WTC11 (cell line): ENCODE measurements at regions not wholly inside any gene's neighbourhood (a gene's known extent, or its start where the extent isn't known, plus 50 kb on each side); places are given as distances from the start of the nearest gene placed in this dataset.

ENCODE experiments used
- AR ChIP-seq: fragments of 250-450 bp; sonication (Bioruptor Pico); IDR thresholded peaks from 2 replicates; pipeline ENCODE4 v1.9.0; 2021; ENCODE audit warnings: mild to moderate bottlenecking
- CREB1 ChIP-seq: sonication (generic); formaldehyde crosslinking; IDR thresholded peaks from 2 replicates; pipeline ENCODE4 v1.8.0; 2023; ENCODE audit warnings: mild to moderate bottlenecking, missing genetic modification reagents
- CREM ChIP-seq: sonication (generic); formaldehyde crosslinking; IDR thresholded peaks from 2 replicates; pipeline ENCODE4 v1.8.1; 2022; ENCODE audit warnings: mild to moderate bottlenecking, missing genetic modification reagents, moderate library complexity
- E2F1 ChIP-seq: sonication (generic); formaldehyde crosslinking; IDR thresholded peaks from 2 replicates; pipeline ENCODE4 v1.8.0; 2022; ENCODE audit warnings: mild to moderate bottlenecking, missing genetic modification reagents
- E2F4 ChIP-seq: sonication (generic); formaldehyde crosslinking; IDR thresholded peaks from 2 replicates; pipeline ENCODE4 v1.8.1; 2022; ENCODE audit warnings: low read depth, mild to moderate bottlenecking, moderate library complexity, missing genetic modification reagents, borderline replicate concordance
- FOXK1 ChIP-seq: sonication (generic); formaldehyde crosslinking; IDR thresholded peaks from 2 replicates; pipeline ENCODE4 v1.8.0; 2022; ENCODE audit warnings: mild to moderate bottlenecking, moderate library complexity, missing genetic modification reagents
- FOXP4 ChIP-seq: sonication (generic); formaldehyde crosslinking; IDR thresholded peaks from 2 replicates; pipeline ENCODE4 v1.8.0; 2022; ENCODE audit warnings: mild to moderate bottlenecking, missing genetic modification reagents
- IRF2 ChIP-seq: sonication (generic); formaldehyde crosslinking; IDR thresholded peaks from 2 replicates; pipeline ENCODE4 v1.8.0; 2022; ENCODE audit warnings: low read depth, missing genetic modification reagents, borderline replicate concordance
- JAZF1 ChIP-seq: fragments of 250-450 bp; sonication (Bioruptor Pico); IDR thresholded peaks from 2 replicates; pipeline ENCODE4 v1.9.0; 2021; ENCODE audit warnings: moderate library complexity, mild to moderate bottlenecking, inconsistent platforms
- JUN ChIP-seq: sonication (generic); formaldehyde crosslinking; IDR thresholded peaks from 2 replicates; pipeline ENCODE4 v1.8.0; 2023; ENCODE audit warnings: mild to moderate bottlenecking, missing genetic modification reagents
- MYBL2 ChIP-seq: sonication (generic); formaldehyde crosslinking; IDR thresholded peaks from 2 replicates; pipeline ENCODE4 v1.8.1; 2023; ENCODE audit warnings: mild to moderate bottlenecking, moderate library complexity, missing genetic modification reagents
- SMAD4 ChIP-seq: sonication (generic); formaldehyde crosslinking; IDR thresholded peaks from 2 replicates; pipeline ENCODE4 v1.8.0; 2022; ENCODE audit warnings: mild to moderate bottlenecking, missing genetic modification reagents
- USF2 ChIP-seq: sonication (generic); formaldehyde crosslinking; IDR thresholded peaks from 2 replicates; pipeline ENCODE4 v1.8.1; 2023; ENCODE audit warnings: mild to moderate bottlenecking, missing genetic modification reagents, moderate library complexity
- ZBTB43 ChIP-seq: sonication (generic); formaldehyde crosslinking; IDR thresholded peaks from 2 replicates; pipeline ENCODE4 v1.8.1; 2023; ENCODE audit warnings: mild to moderate bottlenecking, missing genetic modification reagents
- ZNF121 ChIP-seq: sonication (generic); formaldehyde crosslinking; IDR thresholded peaks from 2 replicates; pipeline ENCODE4 v1.8.0; 2023; ENCODE audit warnings: missing genetic modification reagents
- ZNF281 ChIP-seq: sonication (generic); formaldehyde crosslinking; IDR thresholded peaks from 2 replicates; pipeline ENCODE4 v1.8.0; 2023; ENCODE audit warnings: mild to moderate bottlenecking, missing genetic modification reagents

- TF ChIP-seq E2F4 (CRISPR knock-in tag), result peak; percentile 90
- 0 out of 2 replicates have a peak, but pooled peaks have one; percentile 21 for TF ChIP-seq ZNF121
- peak; percentile 89; the same call in 1 of the 2 replicates for TF ChIP-seq MYBL2 (CRISPR knock-in tag)
- TF ChIP-seq JAZF1 (CRISPR knock-in tag), result no peak
- peak; percentile 88; the same call in 1 of the 2 replicates for TF ChIP-seq CREB1 (CRISPR knock-in tag)
- TF ChIP-seq AR (CRISPR knock-in tag), result no peak
- peak; percentile 58; the same call in 1 of the 2 replicates for TF ChIP-seq IRF2 (CRISPR knock-in tag)
- peak; percentile 99 for TF ChIP-seq JUN (CRISPR knock-in tag)
- peak; percentile 97 for TF ChIP-seq SMAD4 (CRISPR knock-in tag)
- peak; percentile 91 for TF ChIP-seq E2F1 (CRISPR knock-in tag)
- peak; percentile 79; the same call in 1 of the 2 replicates for TF ChIP-seq CREM
- no peak for TF ChIP-seq USF2
- TF ChIP-seq ZBTB43 (CRISPR knock-in tag), result peak; percentile 84; the same call in 1 of the 2 replicates
- peak; percentile 90 for TF ChIP-seq FOXK1 (CRISPR knock-in tag)
- peak; percentile 94 for TF ChIP-seq ZNF281 (CRISPR knock-in tag)
- TF ChIP-seq FOXP4 (CRISPR knock-in tag), result peak; percentile 97
Observed at GRCh38 chr20:60589623-60590022, 631.4 kb downstream of the CDH26 start (continued).
